HS-27A (cell line): ENCODE measurements at regions not wholly inside any gene's neighbourhood (a gene's known extent, or its start where the extent isn't known, plus 50 kb on each side); places are given as distances from the start of the nearest gene placed in this dataset.
"Not testable (repeated sequence)": the region's sequence is repeated elsewhere in the genome, so short reads cannot be mapped to it uniquely, and the experiment has no call there.

Source experiments
- DNase-seq: peaks from one replicate; pipeline ENCODE4 v3.0.0-alpha.2; 2012; ENCODE audit warnings: low read depth, missing footprints

GRCh38 chr6:67878216-67878615 is 756.9 kb upstream of the ADGRB3 start:
- DNase-seq: not testable (repeated sequence)

- DNase-seq: no peak
These were observed 757.8 kb upstream of the ADGRB3 start for GRCh38 chr6:67877288-67877687.

GRCh38 chr6:67875877-67876383 is 759.2 kb upstream of the ADGRB3 start:
- no peak for DNase-seq

- DNase-seq: no peak
These were observed 764.8 kb upstream of the ADGRB3 start for GRCh38 chr6:67870321-67870720.

GRCh38 chr6:67863346-67863745 is 771.7 kb upstream of the ADGRB3 start:
- no peak for DNase-seq

- DNase-seq: peak; percentile 2
These were observed 781.0 kb upstream of the ADGRB3 start for GRCh38 chr6:67854098-67854497.

- no peak for DNase-seq
These were observed 795.3 kb upstream of the ADGRB3 start for GRCh38 chr6:67839818-67840217.

- no peak for DNase-seq
These were observed 809.7 kb upstream of the ADGRB3 start for GRCh38 chr6:67825201-67825895.

- DNase-seq: no peak
These were observed 816.8 kb upstream of the ADGRB3 start for GRCh38 chr6:67818322-67818721.

- no peak for DNase-seq
These were observed 819.5 kb upstream of the ADGRB3 start for GRCh38 chr6:67815623-67816022.

GRCh38 chr6:67814262-67814661 is 820.8 kb upstream of the ADGRB3 start:
- DNase-seq: no peak

- no peak for DNase-seq
These were observed 822.4 kb upstream of the ADGRB3 start for GRCh38 chr6:67812693-67813092.

- no peak for DNase-seq
These were observed 823.0 kb upstream of the ADGRB3 start for GRCh38 chr6:67812125-67812524.

- no peak for DNase-seq
These were observed 823.6 kb upstream of the ADGRB3 start for GRCh38 chr6:67811239-67812037.

GRCh38 chr6:67804808-67805207 is 830.3 kb upstream of the ADGRB3 start:
- not testable (repeated sequence) for DNase-seq

- no peak for DNase-seq
These were observed 832.3 kb upstream of the ADGRB3 start for GRCh38 chr6:67802771-67803170.

- no peak for DNase-seq
These were observed 842.1 kb upstream of the ADGRB3 start for GRCh38 chr6:67792996-67793395.

- no peak for DNase-seq
These were observed 844.5 kb upstream of the ADGRB3 start for GRCh38 chr6:67790569-67790968.

GRCh38 chr6:67787119-67787518 is 848.0 kb upstream of the ADGRB3 start:
- not testable (repeated sequence) for DNase-seq

- no peak for DNase-seq
These were observed 855.2 kb upstream of the ADGRB3 start for GRCh38 chr6:67779876-67780275.

- DNase-seq: no peak
These were observed 859.7 kb upstream of the ADGRB3 start for GRCh38 chr6:67775333-67775732.

GRCh38 chr6:67768972-67769371 is 866.1 kb upstream of the ADGRB3 start:
- no peak for DNase-seq
